ENCODE measurements at regions not wholly inside any gene's neighbourhood (a gene's known extent, or its start where the extent isn't known, plus 50 kb on each side); places are given as distances from the start of the nearest gene placed in this dataset.

DNA sequence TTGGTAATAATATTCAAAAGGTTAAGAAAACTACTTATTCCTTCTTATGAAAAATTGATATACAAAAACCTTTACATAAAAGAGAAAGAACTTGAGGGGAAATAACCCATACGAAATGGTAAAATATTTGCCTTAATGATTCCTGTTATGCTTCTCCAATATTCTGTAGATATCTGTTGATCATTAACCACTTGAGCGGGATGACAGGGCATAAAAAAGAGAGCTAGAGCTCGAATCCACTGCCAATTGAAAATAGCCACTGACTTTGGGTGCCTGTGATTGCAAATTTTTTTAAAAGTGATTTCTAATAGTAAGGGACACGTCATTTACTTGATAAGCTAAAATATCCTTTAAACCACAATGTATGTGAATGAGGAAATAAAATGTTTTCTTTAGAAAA lies 188.1 kb downstream of the MOXD1 start:
- H3K27ac ChIP-seq: no peak overlapping the region
- H3K27me3 ChIP-seq (ENCODE audit: low read depth): no peaks in the 10 kb centered on the region
- no peak for DNase-seq
- intact Hi-C loops (cut with DNase I): no loop called here
- no peak overlapping the region for H3K4me3 ChIP-seq
- no peaks in the 10 kb centered on the region for H3K4me1 ChIP-seq
- TF ChIP-seq, protein P1, sequence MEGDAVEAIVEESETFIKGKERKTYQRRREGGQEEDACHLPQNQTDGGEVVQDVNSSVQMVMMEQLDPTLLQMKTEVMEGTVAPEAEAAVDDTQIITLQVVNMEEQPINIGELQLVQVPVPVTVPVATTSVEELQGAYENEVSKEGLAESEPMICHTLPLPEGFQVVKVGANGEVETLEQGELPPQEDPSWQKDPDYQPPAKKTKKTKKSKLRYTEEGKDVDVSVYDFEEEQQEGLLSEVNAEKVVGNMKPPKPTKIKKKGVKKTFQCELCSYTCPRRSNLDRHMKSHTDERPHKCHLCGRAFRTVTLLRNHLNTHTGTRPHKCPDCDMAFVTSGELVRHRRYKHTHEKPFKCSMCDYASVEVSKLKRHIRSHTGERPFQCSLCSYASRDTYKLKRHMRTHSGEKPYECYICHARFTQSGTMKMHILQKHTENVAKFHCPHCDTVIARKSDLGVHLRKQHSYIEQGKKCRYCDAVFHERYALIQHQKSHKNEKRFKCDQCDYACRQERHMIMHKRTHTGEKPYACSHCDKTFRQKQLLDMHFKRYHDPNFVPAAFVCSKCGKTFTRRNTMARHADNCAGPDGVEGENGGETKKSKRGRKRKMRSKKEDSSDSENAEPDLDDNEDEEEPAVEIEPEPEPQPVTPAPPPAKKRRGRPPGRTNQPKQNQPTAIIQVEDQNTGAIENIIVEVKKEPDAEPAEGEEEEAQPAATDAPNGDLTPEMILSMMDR (IDR thresholded peaks at IDR 0.05): no peak
- no peak for ATAC-seq
- no peaks in the 10 kb centered on the region for H3K9me3 ChIP-seq
- no peaks in the 10 kb centered on the region for H3K36me3 ChIP-seq

DNA sequence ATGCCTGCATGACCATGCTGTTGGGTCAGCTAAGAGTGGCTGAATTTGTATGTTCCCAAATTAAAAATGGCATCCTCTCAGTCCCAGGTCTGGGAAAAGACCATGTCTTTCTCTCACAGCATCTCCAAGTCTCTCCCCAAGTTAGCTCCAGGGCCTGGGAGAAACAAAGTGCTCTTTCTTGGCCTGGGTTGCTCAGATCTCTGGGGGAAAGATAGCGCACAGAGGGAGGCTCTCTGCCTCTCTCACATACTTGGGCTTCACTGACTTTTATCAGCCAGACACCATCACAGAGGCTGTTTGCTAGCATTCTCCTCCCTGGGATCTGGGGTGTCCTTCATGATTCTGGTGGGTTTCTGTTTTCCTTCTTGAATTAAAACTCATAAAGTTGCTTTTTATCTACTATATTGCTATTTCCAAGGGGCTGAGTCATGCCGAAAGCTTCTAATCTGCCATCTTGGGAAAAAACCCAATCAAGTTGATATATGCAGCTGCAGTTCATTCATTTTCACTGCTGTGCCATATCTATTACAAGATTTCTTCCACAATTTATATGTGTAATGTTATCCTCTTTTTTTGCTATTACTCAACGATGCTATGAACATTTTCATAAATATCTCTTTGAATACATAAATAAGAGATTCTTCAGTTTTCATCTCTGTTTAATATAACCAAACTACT lies 190.2 kb downstream of the MOXD1 start:
- TF ChIP-seq, protein P1 (IDR thresholded peaks at IDR 0.05): no peak
- Histone ChIP-seq H3K4me3 (no peak overlapping the region), H3K9me3 (no peaks in the 10 kb centered on the region), H3K27me3 (ENCODE audit: low read depth) (no peaks in the 10 kb centered on the region), H3K27ac (no peak overlapping the region), H3K36me3 (no peaks in the 10 kb centered on the region), H3K4me1 (no peaks in the 10 kb centered on the region)
- ATAC-seq (no peak), DNase-seq (no peak)
- intact Hi-C loops (cut with DNase I): no loop called here

DNA sequence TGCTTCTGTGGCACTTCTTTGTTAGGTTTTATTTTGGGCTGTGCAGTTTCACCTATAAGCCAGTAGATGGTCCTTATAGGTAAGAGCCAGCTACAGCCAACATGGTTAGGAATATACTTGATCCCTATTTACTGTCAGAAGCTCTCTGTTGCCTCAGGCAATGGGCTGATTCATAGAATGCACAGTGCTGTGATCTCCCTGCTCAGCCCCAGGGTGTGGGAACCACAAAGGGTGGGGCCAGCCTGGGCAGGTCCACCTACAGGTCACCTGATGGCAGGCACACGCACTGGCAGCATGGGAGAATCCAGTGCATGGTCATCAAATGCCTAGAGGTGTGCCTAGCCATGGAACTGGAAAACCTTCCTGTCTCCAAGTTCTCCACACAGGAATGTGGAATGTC lies 191.9 kb downstream of the MOXD1 start:
- H3K27me3 ChIP-seq (ENCODE audit: low read depth): no peaks in the 10 kb centered on the region
- no peak overlapping the region for H3K4me3 ChIP-seq
- H3K36me3 ChIP-seq: no peaks in the 10 kb centered on the region
- no peaks in the 10 kb centered on the region for H3K4me1 ChIP-seq
- ATAC-seq: peak in 1 of 2 donors; percentile 13
- no peak for DNase-seq
- H3K27ac ChIP-seq: no peak overlapping the region
- intact Hi-C loops (cut with DNase I): no loop called here
- H3K9me3 ChIP-seq: no peaks in the 10 kb centered on the region
- TF ChIP-seq, protein P1 (IDR thresholded peaks at IDR 0.05): no peak

DNA sequence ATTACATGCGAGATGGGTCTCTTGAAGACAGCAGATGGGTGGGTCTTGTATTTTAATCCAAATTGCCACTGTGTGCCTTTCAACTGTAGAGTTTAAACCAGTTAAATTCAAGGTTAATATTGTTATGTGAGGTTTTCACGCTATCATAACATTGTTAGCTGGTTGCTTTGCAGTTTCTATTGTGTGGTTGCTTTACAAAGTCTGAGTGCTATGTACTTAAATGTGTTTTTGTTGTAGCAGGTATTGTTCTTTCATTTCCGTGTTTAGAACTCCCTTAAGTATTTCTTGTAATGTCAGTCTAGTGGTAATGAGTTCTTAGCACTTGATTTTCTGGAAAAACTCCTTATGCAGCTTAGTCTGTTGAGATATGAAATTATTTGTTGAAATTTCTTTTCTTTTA lies 193.3 kb downstream of the MOXD1 start:
- Histone ChIP-seq H3K4me1 (no peaks in the 10 kb centered on the region), H3K9me3 (no peaks in the 10 kb centered on the region), H3K4me3 (no peak overlapping the region), H3K27ac (no peak overlapping the region), H3K36me3 (no peaks in the 10 kb centered on the region), H3K27me3 (ENCODE audit: low read depth) (no peaks in the 10 kb centered on the region)
- ATAC-seq (no peak), DNase-seq (no peak)
- intact Hi-C loops (cut with DNase I): no loop called here
- TF ChIP-seq, protein P1 (IDR thresholded peaks at IDR 0.05): no peak

DNA sequence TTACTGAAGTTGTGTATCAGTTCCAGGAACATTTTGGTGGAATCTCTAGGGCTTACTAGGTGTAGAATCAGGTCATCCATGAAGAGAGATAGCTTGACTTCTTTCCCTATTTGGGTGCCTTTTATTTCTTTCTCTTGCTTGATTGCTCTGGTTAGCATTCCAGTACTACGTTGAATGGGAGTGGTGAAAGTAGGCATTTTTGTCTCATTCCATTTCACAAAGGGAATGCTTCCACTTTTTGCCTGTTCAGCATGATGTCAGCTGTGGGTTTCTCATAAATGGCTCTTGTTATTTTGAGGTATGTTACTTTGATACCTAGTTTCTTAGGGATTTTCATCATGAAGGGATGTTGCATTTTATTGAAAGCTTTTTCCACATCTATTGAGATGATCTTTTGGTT lies 195.3 kb downstream of the MOXD1 start:
- no peaks in the 10 kb centered on the region for H3K27me3 ChIP-seq (ENCODE audit: low read depth)
- H3K27ac ChIP-seq: no peak overlapping the region
- DNase-seq (no peak), ATAC-seq (no peak)
- no peaks in the 10 kb centered on the region for H3K4me1 ChIP-seq
- H3K4me3 ChIP-seq: no peak overlapping the region
- TF ChIP-seq, protein P1 (IDR thresholded peaks at IDR 0.05): no peak
- H3K9me3 ChIP-seq: no peaks in the 10 kb centered on the region
- H3K36me3 ChIP-seq: no peaks in the 10 kb centered on the region
- intact Hi-C loops (cut with DNase I): no loop called here

Data from lower lobe of right lung (tissue), 2 donors.